ENCODE measurements at regions not wholly inside any gene's neighbourhood (a gene's known extent, or its start where the extent isn't known, plus 50 kb on each side); places are given as distances from the start of the nearest gene placed in this dataset.

DNA sequence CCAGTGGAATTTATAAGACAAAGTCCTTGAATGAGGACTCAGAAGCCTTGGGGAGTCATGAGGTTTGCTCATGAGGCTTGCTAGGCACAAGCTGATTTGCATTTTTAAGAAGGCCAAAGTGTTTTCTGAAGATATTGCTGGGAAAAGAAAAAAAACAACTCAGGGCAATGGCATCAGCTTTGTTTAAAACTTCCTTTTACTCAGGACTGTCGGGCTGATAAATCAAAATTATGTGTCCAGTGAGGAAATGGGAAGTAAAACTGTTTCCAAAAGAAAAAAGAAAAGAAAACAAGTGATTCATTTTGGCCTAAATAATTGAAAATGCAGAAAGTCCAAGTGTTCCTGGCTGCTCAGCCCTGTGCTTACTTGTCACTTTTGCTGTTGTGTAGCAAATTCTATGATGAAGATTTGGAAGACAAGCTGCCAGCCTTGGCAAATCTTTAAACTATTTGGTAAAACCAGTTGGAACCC lies 282.4 kb downstream of the HLX start:
- no peak for DNase-seq (ENCODE audit: low read depth in 3 of 3)

DNA sequence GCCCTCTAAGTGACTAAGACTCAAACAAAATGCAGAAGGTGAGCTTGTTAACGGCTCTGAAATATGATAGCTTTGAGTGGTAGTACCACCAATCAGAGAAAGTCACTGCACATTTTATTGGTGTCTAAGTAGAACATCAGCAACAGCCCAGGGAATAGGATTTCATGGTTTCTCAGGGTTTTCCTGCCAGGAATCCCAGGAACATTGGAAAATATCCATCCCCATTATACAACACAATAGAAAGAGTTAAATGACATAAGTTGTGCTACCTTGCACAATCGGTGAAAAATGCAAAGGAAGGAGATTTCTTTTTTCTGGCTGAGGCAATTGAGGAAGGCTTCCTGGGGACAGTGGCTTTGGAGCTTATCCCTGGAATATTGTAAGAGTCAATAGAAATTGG lies 283.1 kb downstream of the HLX start:
- DNase-seq (ENCODE audit: low read depth in 3 of 3), result no peak

DNA sequence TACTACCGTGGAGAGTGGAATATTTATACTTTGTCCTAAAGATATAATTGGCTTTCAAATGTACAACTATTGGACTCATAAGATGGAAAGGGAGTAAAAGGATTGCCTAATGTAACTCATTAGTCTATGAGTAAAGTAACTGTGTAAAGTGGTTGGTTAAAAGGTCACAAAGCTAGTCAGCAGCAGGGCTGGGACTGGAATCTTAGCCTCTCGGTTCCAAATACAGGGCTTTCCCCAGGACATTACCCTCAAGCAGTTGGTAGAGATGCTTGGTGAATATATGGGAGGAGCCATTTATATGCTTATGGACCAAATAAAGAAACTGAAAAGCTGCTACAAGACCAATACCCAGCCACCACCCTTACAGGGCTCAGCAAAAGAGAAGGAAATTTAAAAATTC lies 283.7 kb downstream of the HLX start:
- no peak for DNase-seq (ENCODE audit: low read depth in 3 of 3)

DNA sequence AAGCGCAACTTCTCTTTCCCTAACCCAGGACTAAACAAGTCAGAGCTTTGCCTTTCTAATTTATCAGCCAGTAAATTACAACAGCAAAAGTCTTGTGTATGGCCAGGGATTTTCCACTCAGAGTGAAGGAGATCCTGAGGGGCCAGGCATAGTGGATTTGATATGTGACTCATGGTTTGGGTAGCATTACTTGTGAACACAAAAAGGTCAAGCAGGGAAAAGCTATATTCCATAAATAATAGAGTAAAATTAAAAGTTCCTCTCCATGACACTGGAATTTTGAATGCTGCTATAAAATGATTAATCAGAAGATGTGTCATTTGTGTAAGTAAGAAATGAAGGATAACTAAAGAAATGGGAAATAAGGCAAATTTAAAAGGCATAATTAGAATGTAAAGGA lies 284.8 kb downstream of the HLX start:
- DNase-seq (ENCODE audit: low read depth in 3 of 3), result no peak

DNA sequence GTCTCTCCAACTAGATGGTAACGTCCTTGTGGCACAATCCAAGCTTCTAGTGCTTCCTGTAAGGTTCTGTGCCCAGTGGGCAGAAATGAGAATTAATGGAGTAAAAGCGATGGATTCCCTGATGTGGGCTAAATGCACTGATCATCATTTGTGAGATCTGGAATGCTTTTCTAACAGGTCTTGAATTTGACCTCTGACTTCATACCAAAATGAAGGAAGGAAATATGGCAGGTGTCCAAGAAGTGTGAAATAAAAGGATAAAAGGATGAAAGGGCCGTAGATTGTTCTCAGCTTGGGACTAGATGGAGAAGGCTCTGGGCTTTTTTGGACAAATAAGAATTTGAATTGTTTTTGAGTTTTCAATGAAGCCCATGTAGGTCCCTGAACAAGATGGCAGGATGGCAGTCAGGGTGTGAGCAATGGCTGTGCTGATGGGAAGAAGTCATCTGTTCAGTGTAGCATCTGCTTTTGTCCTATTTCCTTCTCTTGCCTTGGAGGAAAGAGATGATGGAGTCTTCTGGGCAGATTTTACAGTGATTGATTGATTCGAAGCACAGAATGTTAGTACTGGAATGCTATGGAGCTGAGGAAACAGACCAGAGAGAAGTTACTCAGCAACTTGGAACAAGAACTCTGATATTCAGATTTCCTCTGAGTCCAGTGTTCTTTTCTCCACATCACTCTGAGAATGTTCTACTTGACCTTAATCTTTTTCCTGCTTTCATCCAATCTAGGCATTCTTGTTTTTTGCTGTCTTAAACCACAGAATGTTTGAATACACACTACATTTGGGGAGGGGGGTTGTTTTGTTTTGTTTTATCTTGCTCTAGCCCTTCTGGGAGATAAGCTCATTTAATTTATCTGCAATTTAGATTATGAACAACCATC lies 286.0 kb downstream of the HLX start:
- DNase-seq (ENCODE audit: low read depth in 3 of 3), result no peak

DNA sequence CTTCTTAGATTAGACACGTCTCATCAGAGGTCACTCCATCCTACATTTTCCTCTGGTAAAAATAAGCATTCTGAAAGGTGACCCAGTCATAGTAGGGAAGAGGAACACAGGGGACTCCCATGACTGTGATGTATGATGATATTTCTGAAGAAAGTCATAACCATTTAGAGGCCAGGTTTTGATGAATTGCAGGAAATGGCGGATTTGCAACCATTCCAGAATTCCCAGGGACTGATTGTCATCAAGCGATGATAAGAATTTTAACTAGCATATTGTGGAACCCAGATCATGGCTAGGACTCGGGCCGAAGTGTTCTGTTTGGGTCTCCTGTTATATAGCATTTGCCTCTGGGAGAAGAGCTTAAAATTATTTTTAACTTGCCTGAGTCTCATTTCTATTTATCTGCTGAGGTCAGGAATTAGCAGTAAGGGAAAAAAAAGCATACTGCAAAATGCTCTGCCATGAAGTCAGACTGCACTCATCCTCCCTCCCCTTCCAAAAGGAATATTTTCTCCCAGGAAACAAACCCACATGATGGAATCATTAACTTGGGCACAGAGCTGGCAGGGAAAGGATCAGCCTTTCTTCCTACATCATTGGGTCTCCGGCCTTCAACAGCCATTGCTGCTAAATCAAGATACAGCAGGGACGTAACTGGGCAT lies 286.7 kb downstream of the HLX start:
- DNase-seq (ENCODE audit: low read depth in 3 of 3), result no peak

DNA sequence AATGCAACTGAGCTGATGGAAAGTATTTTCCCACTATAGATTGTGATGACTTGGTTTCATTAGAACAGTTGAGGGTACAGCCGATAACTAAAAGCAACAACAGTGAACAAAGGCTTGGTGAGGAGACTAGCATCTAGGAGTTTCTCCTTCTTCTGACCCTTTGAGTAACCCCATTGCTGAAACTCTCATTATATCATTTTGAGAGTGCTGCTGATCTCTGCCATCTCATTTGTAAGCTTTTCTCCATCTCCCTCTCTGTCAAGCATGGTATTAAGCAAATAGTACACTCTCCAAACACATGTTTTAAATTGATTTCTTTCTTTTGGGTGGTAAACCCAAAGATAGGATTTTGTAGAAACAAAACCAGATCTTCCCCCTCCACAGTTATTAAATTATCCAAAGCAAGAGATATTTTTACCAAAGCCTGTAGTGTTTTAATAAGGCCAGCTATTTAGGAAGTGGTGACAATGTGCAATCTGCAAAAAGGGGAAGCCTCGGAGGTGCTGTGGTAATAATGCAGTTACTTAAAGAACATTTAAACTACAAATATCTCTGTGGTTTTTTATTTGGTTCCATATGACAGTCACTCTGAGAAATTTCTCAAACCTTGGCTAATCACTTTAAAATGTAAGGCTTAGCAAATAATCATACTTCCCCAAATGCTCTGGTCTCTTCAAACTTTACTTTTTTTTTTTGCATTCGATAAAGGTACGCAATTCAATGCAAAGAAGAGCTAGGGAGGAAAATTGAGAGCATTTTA lies 287.5 kb downstream of the HLX start:
- DNase-seq (ENCODE audit: low read depth in 3 of 3), result no peak

DNA sequence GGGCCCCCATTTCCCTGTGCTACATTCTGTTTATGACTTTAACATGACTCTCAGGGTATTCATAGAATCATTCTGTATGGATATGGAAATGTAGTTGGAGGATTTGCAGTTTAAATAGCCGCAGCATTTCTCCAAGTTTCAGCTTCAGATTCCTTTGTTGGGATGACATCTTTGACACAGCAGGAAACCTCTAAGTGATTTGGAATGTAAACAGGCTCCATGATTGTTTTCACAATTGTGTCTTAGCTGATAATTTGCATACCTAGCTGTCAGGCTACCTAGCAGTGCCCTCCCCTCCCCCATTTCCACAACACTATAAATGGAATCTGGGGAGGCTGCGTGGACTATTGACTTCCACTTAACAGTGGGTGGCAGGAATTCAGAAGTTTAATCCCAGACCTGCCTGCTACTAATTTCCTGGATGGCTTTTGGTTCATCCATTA lies 290.2 kb downstream of the HLX start:
- DNase-seq (ENCODE audit: low read depth in 3 of 3), result no peak

DNA sequence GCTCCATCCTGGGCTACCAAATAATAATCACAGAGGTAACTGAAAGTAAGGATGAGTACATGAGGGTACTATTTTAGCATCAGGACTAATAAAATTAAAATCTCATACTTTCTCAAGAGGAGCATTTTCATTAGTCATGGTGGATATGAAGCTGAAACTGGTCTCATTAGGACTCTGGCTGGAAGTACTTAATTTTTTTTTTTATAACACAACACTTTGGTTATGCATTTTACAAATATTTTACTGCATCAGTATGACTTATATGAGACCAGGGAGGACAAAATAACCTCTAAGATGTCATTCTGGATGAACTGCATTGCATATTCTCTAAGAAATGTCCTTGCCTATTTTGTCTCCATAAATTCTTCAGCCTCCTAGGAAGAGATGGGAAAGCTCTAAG lies 290.9 kb downstream of the HLX start:
- no peak for DNase-seq (ENCODE audit: low read depth in 3 of 3)

DNA sequence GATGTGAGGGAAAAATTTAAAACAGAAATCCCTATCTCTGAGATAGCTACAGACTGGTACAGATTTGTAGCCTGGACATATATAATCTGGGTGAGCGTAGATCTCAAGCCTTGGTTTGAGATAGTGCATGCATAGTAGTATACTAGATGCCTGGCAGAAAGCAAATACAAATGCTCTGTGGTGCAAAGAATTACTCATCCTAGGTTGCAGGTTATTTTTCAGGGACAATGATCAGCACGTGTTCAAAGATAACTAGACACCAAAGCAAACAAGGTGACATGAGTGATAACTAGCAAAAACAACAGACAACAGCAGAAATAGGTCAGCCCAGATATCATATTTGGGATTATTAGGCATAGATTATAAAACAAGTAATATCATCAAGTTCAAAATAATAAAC lies 292.5 kb downstream of the HLX start:
- no peak for DNase-seq (ENCODE audit: low read depth in 3 of 3)

DNA sequence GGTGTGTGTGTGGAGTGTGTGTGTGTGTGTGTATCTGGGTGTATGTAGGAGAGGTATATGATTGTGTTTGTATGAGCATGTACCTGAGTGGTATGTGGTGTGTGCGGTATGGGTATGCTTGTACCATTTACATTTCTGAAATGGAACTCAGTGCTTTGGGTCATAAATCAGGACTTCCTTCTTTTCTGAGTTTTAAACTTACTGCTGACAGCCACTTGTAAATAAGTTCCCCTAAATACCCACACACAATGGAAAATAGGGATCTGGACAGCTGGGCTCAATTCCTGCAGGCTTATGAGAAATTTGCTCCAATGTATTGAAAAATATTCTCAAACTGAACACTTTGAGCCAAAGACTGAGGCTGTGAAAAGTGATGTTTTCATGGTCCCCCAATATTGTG lies 293.6 kb downstream of the HLX start:
- no peak for DNase-seq (ENCODE audit: low read depth in 3 of 3)

DNA sequence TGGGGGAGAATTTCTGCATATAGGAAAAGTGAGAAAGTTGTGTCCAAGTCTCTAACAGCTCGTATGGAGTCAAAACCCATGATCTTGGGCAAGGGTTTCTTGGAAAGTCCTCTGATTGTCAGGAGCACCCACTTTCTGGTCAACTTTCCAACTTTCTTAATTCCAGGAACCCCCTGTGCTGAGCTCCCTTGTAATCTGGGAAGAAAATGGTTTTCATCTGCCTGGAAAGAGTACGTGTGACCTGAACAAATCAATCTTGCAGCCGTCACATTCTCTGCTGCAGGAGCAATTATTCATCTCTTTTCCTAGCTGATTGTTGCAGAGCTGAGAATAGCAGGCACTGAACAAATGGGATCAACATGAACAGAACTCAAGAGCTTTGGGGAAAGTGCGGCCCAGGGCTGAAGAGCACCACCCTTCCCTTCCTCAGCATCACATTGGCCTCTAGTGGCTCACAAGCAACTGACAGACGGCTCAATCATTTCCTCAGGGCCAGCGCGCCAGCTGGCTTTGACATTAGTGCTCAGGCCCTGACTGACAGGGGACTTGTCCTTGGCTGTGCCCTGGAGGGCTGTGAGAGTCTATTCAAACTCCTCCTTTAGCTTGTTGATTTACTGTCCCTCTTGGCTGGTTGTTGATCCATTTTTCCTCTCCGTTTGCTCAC lies 295.2 kb downstream of the HLX start:
- no peak for DNase-seq (ENCODE audit: low read depth in 3 of 3)

DNA sequence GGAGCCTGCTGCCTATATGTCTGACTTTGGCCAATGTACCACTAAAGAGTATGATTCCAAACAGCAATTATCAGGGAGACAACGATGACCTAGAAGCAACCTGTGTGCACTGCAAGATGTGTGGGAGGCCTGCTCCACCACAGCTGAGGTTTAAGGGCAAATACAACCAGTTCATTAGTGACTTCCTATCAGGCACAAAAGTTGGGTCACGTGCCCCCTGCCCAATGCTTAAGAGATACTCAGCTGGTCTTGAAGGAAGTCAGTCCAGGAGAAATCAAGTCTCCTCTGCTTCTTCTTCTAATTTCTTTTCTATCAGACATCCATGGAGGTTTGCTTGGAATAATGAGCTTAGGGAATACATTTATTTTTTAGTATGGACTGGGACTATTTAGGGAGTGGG lies 296.0 kb downstream of the HLX start:
- no peak for DNase-seq (ENCODE audit: low read depth in 3 of 3)

DNA sequence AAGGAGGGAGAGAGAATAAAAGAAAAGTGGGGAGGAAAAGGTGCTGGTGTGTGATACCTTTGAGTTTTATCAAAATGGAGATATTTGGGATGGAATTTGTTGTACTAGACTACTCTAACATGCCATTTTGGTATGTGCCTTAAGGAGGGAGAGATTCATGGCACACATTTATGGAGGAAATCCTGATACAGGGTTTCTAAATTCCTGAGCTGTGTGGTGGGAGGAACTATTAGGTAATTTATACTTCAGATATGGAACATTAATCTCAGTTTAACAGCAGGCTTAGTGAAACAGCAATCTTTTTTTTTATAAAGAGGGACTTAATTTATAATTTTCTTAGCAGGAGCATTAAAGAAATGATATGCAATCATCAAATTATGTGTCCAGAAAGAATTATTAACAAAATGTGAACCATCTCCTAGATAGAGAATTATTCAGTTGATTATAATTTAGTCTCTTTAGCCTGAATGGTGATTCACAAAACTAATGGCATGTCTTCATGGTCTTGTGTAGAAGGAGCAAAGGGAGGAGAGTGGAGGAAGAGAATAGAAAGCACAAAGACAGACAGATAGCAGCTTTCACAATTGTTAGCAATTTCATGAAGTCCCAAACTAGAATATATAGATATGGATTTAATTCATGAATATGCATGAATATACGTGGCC lies 301.6 kb downstream of the HLX start:
- no peak for DNase-seq (ENCODE audit: low read depth in 3 of 3)

DNA sequence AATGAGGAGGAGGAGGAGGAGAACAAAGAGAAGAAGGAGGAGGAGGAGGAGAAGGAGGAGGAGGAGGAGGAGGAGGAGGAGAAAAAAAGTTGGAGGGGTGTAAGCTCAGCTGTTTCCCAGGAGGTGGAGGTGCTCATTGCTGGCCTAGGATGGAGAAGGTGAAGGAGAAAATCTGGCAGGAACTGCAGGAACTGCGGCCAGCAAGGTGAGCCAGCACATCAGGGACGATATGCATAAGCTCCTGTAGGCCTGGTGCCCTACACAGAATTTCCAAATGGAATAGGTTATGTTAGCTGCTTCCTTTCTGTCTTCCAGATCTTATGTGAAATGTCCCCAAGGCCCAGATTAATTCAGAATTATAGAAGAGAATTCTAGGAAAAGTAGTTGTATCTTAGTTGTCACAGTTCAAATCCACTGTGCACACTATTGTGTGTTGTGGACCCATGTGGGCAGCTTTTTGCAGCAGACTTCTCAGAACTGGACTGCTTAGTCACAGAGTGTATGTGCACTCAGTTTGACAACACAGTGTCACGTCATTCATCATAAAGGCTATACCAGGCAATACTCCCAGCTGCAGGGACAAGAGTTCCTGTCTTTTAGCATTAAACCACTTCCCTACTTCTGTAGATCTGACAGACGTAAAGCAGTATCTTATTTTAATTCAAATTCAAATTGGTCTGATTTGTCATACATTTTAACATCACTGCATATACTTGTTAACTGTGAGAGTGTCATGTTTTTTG lies 303.7 kb downstream of the HLX start:
- DNase-seq (ENCODE audit: low read depth in 3 of 3), result no peak

DNA sequence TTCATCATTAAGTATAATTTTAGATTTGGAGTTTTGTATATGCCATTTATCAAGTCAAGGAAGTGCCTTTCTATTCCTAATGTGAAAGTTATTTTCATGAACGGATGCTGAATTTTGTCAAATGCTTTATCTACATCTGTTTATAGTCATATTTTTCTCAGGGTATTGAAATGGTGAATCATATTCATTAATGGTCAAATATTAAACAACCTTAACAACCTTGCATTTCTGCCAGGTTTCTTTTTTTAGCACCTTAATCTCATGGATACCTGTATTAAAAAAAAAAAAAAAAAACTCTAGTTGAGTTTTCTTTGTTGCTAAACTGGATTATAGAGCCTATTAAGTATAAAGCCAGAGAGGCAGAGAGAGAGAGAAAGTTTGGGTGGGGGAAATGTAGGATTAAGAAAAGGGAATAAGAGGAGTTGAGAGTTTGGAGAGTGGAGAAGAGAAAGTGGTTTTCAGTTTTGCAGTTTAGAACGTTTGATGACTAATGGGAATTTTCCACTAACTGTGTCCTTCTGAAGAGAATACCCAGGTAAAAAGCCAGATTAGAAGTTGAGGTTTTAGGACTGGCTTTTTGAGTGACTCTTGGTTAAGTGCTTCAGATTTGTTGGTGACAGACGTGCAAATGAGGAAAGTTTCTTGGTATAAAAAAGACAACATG lies 305.0 kb downstream of the HLX start:
- DNase-seq (ENCODE audit: low read depth in 3 of 3), result no peak

DNA sequence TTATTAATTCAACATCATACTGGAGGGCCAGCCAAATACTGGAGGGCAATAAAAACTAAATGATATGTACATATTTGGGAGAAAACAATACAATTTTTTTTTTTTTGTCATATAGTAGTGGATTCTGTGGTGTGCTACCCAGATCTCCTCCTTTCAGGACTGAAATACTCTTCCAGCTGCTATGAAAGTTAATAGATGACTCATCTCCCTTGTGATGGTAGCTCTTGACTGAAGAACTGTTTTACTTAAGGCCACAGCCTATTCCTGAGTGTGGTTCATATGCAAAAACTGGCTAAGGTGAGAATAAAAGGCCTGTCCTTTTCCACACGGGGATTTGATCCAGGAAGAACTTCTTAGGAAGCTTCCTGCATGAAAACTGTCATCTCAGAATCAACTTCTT lies 307.9 kb downstream of the HLX start:
- no peak for DNase-seq (ENCODE audit: low read depth in 3 of 3)

DNA sequence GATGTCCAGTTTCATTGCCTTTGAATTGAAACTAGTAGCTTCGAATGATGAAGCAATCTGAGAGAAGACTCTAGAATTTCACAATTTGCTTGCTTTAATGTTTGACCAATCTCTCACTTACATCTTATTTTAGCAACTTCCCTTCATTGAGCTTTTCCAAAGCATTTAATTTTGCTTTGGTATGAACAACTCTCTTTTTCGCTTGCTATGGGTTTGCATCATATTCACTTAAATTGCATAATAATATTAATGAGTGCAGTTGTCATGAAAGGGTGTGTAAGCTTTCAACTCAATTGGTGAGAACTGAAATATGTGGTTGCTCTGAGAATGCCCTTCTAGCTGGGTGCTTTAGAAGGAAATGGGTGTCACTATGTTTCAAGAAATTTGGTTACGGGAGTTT lies 309.2 kb downstream of the HLX start:
- DNase-seq (ENCODE audit: low read depth in 3 of 3), result no peak

DNA sequence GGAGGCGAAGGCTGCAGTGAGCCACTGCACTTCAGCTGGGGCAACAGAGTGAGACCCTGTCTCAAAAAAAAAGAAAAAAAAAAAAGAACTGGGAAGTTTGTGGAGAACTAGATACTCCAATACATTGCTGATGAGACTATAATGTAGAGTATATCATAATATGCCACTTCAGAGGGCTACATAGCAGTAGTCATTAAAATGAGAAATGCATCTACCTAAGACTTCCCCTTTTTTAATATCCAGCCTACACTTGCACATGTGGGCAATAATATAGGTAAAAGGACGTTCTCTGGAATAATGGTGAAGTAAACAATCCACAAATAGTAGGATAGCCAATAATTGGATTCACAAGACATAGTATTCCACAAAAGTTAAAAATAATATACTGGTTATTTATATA lies 311.0 kb downstream of the HLX start:
- no peak for DNase-seq (ENCODE audit: low read depth in 3 of 3)

DNA sequence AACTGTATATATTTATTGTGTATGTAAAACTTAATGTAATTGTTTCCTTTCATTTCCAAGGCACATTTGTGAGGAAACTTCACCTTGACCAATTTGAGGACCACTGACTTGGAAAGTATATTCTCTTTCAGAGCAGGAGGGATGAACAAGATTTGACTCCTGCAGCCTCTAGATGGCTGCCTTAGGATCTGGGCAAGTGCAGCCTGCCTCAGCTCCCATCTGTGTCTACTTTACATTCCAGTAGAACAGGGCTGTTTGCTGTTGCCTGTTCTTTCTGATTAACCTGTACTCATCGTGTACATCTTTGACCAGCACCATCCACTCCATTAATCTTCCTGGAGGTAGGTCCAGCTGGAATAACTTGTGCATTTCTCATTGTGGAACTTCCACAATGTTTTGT lies 312.8 kb downstream of the HLX start:
- DNase-seq (ENCODE audit: low read depth in 3 of 3), result no peak
